Spleen (tissue), 11 donors: ENCODE measurements at regions not wholly inside any gene's neighbourhood (a gene's known extent, or its start where the extent isn't known, plus 50 kb on each side); places are given as distances from the start of the nearest gene placed in this dataset.

ENCODE experiments used
- DNase-seq: peaks from one replicate; pipeline ENCODE4 v3.0.0-alpha.2; 2020
- H3K27ac ChIP-seq, 8 donors: fragments of 200-600 bp; sonication (generic) in 7 of 8; 1 replicate in 4 of 8; 2 replicates in 4 of 8; pipeline versions ENCODE4 v1.5.0 to v1.8.0; 2016 to 2021; ENCODE audit warnings: inconsistent platforms in 4 of 8, mild to moderate bottlenecking in 4 of 8, moderate library complexity in 1 of 8
- H3K27me3 ChIP-seq, 7 donors: fragments of 200-600 bp; sonication (generic) in 6 of 7; replicated peaks in 1 of 7; 1 replicate in 4 of 7; 2 replicates in 3 of 7; pipeline versions ENCODE4 v1.5.0 to v1.8.0; 2016 to 2021; ENCODE audit warnings: inconsistent platforms in 3 of 7, mild to moderate bottlenecking in 1 of 7
- H3K36me3 ChIP-seq, 6 donors: fragments of 200-600 bp; sonication (generic) in 5 of 6; 1 replicate in 4 of 6; 2 replicates in 2 of 6; pipeline versions ENCODE4 v1.5.0 to v1.8.0; 2016 to 2021; ENCODE audit warnings: inconsistent platforms in 2 of 6
- H3K4me1 ChIP-seq, 6 donors: fragments of 200-600 bp; sonication (generic) in 5 of 6; 1 replicate in 3 of 6; 2 replicates in 3 of 6; pipeline versions ENCODE4 v1.5.0 to v1.8.0; 2016 to 2021; ENCODE audit warnings: inconsistent platforms in 3 of 6
- H3K4me3 ChIP-seq, 8 donors: fragments of 200-600 bp; sonication (generic) in 7 of 8; 1 replicate in 4 of 8; 2 replicates in 4 of 8; pipeline versions ENCODE4 v1.5.0 to v1.8.0; 2016 to 2021; ENCODE audit warnings: inconsistent platforms in 4 of 8, mild to moderate bottlenecking in 4 of 8, moderate library complexity in 2 of 8
- H3K9me3 ChIP-seq, 8 donors: fragments of 200-600 bp; sonication (generic) in 7 of 8; 1 replicate in 4 of 8; 2 replicates in 4 of 8; pipeline versions ENCODE4 v1.5.0 to v1.8.0; 2016 to 2021; ENCODE audit warnings: inconsistent platforms in 4 of 8
- CTCF ChIP-seq, 11 experiments: fragments of 200-600 bp in 7 of 11; fragments of 450-650 bp in 4 of 11; sonication (generic) in 4 of 11; IDR thresholded peaks in 8 of 11; conservative IDR thresholded peaks in 3 of 11; 1 replicate in 7 of 11; 2 replicates in 4 of 11; pipeline versions ENCODE4 v1.4.0 to v1.8.0; 2016 to 2021; ENCODE audit warnings: antibody characterized with exemption in 11 of 11, inconsistent platforms in 4 of 11, mild to moderate bottlenecking in 1 of 11
- POLR2A ChIP-seq, 3 donors: fragments of 450-650 bp; IDR thresholded peaks; one replicate each; pipeline ENCODE4 v1.5.1; 2017; ENCODE audit warnings: antibody characterized with exemption in 3 of 3, mild to moderate bottlenecking in 1 of 3
- POLR2AphosphoS5 ChIP-seq, 3 donors: sonication (generic); formaldehyde crosslinking; IDR thresholded peaks; one replicate each; pipeline ENCODE4 v1.5.1; 2017; ENCODE audit warnings: antibody characterized with exemption in 3 of 3
- WGBS, 5 donors: extraction: QIAGEN DNeasy Blood & Tissue Kit in 3 of 5; methylation state at CpG; one replicate each; pipeline versions ENCODE4 v1.1.5 to v1.1.7; 2013 to 2018; 5-methylcytosine and 5-hydroxymethylcytosine counted together
- intact Hi-C: fragments of 100-400 bp; cut with DNase I; formaldehyde crosslinking; loops from one replicate; pipeline ENCODE4 v1.15.0; 2023; ENCODE audit warnings: low total_unique reads
- donor health status: healthy with polysubstance abuse.
- donor health status: DM: no; HTN: no; CAD: no; lungs with moderate emphysema.
- donor health status: DM: no; HTN: no; CAD: no.
- donor health status: Bipolar disorder and iron deficiency.
- donor health status: healthy.
- donor health status: DM: no; HTN: no; CAD: no.
- donor health status: DM: yes; HTN: yes; CAD: no.

GRCh38 chr11:92409355-92409754, 184.7 kb downstream of the FAT3 start:
- Histone ChIP-seq H3K36me3 (no peaks in the 10 kb centered on the region), H3K9me3 (peaks cover 0 to 6% (median 0%) of the 10 kb centered on the region in 8 donors), H3K4me1 (no peaks in the 10 kb centered on the region), H3K4me3 (no peak overlapping the region), H3K27me3 (no peaks in the 10 kb centered on the region), H3K27ac (no peak overlapping the region)
- WGBS, 5 donors, result 56 to 71% (median 67%) methylated on average over 3 of the region's 3 CpGs
- DNase-seq, result no peak
- TF ChIP-seq CTCF (IDR thresholded peaks at IDR 0.05 in 8 of 11, conservative IDR thresholded peaks at IDR 0.05 in 3 of 11), result no peak
- no peak for TF ChIP-seq POLR2A (IDR thresholded peaks at IDR 0.05)
- no peak for TF ChIP-seq POLR2AphosphoS5 (IDR thresholded peaks at IDR 0.05)
- intact Hi-C loops, result no loop called here

DNA sequence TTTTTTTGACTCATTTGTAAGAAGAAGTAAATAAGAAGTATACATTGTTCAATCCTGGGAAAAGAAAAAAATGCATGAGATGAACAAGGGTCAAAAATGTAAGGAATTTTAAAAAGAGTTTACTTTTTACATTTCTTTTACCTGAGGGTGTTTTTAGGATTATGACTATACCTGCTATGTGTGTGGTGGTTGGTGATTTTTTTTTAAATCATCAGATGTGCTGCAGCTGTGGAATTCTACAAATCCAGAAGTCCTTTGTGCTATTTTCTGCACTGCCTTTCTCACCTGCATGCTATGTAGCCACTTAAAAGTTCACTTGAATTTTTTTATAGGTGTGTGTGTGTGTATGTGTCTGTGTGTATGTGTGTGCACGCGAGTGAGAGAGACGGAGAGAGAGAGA, 185.3 kb downstream of the FAT3 start:
- intact Hi-C loops, result no loop called here
- 82 to 92% (median 88%) methylated on average over 3 of the region's 3 CpGs for WGBS, 5 donors
- Histone ChIP-seq H3K4me1 (no peaks in the 10 kb centered on the region), H3K27ac (no peak overlapping the region), H3K4me3 (no peak overlapping the region), H3K27me3 (no peaks in the 10 kb centered on the region), H3K36me3 (no peaks in the 10 kb centered on the region), H3K9me3 (peaks cover 0 to under 1% (median 0%) of the 10 kb centered on the region in 8 donors)
- TF ChIP-seq POLR2A (IDR thresholded peaks at IDR 0.05) (no peak), CTCF (IDR thresholded peaks at IDR 0.05 in 8 of 11, conservative IDR thresholded peaks at IDR 0.05 in 3 of 11) (no peak), POLR2AphosphoS5 (IDR thresholded peaks at IDR 0.05) (no peak)
- no peak for DNase-seq

DNA sequence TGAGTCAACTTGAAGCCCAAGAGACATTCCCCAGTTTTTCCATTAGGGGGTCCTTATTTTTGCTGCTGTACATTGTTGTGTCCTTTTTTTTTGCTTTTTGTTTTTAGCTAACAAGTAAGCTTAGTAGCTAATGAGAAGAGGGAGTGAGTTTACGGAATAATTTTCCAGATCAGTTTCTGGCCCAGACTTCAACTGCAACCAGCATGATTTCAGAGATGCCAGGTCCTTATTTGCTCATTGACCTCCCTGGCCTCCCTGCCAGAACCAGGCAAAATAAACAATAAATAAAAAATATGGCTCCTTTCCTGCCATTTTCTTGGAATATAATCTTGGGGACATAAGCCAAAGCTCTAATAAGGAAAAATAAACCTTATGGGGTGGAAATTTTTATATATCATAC, 185.9 kb downstream of the FAT3 start:
- Histone ChIP-seq H3K27ac (no peak overlapping the region), H3K9me3 (no peaks in the 10 kb centered on the region), H3K4me3 (no peak overlapping the region), H3K36me3 (no peaks in the 10 kb centered on the region), H3K27me3 (no peaks in the 10 kb centered on the region), H3K4me1 (no peaks in the 10 kb centered on the region)
- no peak for DNase-seq
- 74 to 92% (median 87%) methylated on average over 1 of the region's 1 CpG for WGBS, 5 donors
- intact Hi-C loops, result no loop called here
- TF ChIP-seq POLR2A (IDR thresholded peaks at IDR 0.05) (no peak), CTCF (IDR thresholded peaks at IDR 0.05 in 8 of 11, conservative IDR thresholded peaks at IDR 0.05 in 3 of 11) (no peak), POLR2AphosphoS5 (IDR thresholded peaks at IDR 0.05) (no peak)

DNA sequence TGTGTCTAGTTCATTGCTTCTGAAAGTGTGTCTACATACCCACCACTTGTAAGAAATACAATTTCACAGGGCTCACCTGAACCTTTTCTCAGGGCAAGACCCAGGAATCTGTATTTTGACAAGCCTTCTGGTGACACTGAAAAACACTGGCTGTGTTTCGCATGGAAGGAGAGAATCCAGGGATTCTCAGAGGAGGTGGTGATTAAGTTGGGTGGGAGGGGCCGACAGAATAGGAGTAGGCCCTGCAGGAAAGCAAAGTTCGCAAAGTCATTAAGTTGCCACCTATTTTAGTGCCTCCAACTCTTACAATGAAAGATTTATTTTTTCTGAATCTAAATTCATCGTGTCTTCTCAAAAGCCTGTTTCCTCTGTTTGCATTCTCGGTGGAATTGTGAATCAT, 186.8 kb downstream of the FAT3 start:
- no peak overlapping the region for H3K27ac ChIP-seq
- WGBS, 5 donors, result 69 to 81% (median 72%) methylated on average over 5 of the region's 5 CpGs
- no peaks in the 10 kb centered on the region for H3K4me1 ChIP-seq
- no peaks in the 10 kb centered on the region for H3K36me3 ChIP-seq
- intact Hi-C loops, result no loop called here
- no peaks in the 10 kb centered on the region for H3K9me3 ChIP-seq
- no peaks in the 10 kb centered on the region for H3K27me3 ChIP-seq
- no peak for DNase-seq
- TF ChIP-seq POLR2A (IDR thresholded peaks at IDR 0.05) (no peak), CTCF (IDR thresholded peaks at IDR 0.05 in 8 of 11, conservative IDR thresholded peaks at IDR 0.05 in 3 of 11) (no peak), POLR2AphosphoS5 (IDR thresholded peaks at IDR 0.05) (no peak)
- no peak overlapping the region for H3K4me3 ChIP-seq
